HCT116 (cell line): ENCODE measurements at regions not wholly inside any gene's neighbourhood (a gene's known extent, or its start where the extent isn't known, plus 50 kb on each side); places are given as distances from the start of the nearest gene placed in this dataset.

Experiments
- CBX3 ChIP-seq: IDR thresholded peaks from 2 replicates; pipeline ENCODE4 v1.6.1; 2012; ENCODE audit warnings: low read depth
- CTCF ChIP-seq, 3 experiments: fragments of 200-600 bp in 1 of 3; sonication (generic) in 1 of 3; IDR thresholded peaks in 2 of 3; conservative IDR thresholded peaks in 1 of 3; 2 replicates each; pipeline ENCODE4 v1.5.1; 2012 to 2017; ENCODE audit warnings: low read depth in 2 of 3, low read length in 2 of 3, antibody characterized with exemption in 1 of 3, borderline replicate concordance in 1 of 3, control low read depth in 1 of 3, mild to moderate bottlenecking in 1 of 3, mixed read lengths in 1 of 3, mixed run types in 1 of 3, moderate library complexity in 1 of 3; ENCODE audit not compliant: insufficient read depth in 1 of 3
- EZH2 ChIP-seq: fragments of 200-600 bp; sonication (generic); IDR thresholded peaks from 2 replicates; pipeline ENCODE4 v1.6.1; 2017; ENCODE audit warnings: antibody characterized with exemption, mixed run types
- EZH2phosphoT487 ChIP-seq: fragments of 200-600 bp; IDR thresholded peaks from 2 replicates; pipeline ENCODE4 v1.6.1; 2018; ENCODE audit warnings: antibody characterized with exemption, borderline replicate concordance
- FOSL1 ChIP-seq: IDR thresholded peaks from 2 replicates; pipeline ENCODE4 v1.6.1; 2012; ENCODE audit warnings: low read depth
- POLR2A ChIP-seq: IDR thresholded peaks from 2 replicates; pipeline ENCODE4 v1.7.0; 2011; ENCODE audit warnings: borderline replicate concordance; ENCODE audit not compliant: insufficient read depth, insufficient read length; ENCODE audit errors: extremely low read depth
- POLR2AphosphoS5 ChIP-seq: IDR thresholded peaks from 2 replicates; pipeline ENCODE4 v1.6.1; 2011; ENCODE audit warnings: mild to moderate bottlenecking, low read depth, low read length, moderate library complexity
- YY1 ChIP-seq: IDR thresholded peaks from 2 replicates; pipeline ENCODE4 v1.6.1; 2011; ENCODE audit warnings: low read length, low read depth, moderate library complexity, mild to moderate bottlenecking; ENCODE audit not compliant: insufficient replicate concordance; ENCODE audit errors: extremely low read depth
- ZFX ChIP-seq: fragments of 450-650 bp; IDR thresholded peaks from 2 replicates; pipeline ENCODE4 v1.6.1; 2017
- TF ChIP-seq, protein P1 (sequence below): IDR thresholded peaks from 2 replicates; pipeline ENCODE4 v1.6.1; 2012

DNA sequence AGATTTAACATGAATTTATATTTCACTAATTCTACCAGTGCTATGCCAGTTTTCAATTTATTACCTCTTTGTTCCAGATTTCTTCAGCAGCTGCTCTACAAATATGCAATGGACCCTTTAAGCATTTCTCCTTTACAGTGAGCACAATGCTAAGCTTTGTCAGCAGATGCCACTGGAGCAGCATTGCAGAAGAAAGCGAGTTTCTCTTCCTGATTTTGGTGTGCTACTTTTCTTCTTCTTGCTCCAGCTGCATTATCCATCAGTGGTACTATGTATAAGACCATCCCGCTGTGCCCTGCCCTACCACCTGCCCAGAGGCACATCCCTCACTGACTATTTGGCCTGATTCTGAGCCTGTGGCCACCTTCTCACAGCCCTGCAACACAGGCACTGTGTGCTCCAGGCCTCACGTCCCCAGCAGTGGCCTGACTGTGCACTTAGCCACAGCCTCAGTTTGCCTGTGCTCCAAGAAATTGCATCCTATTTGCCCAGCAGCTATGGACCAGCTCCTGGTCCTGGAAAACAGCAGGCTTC lies 84.1 kb downstream of the TNFAIP3 start:
- TF ChIP-seq FOSL1: no peak
- TF ChIP-seq EZH2: no peak
- no peak for TF ChIP-seq POLR2AphosphoS5
- TF ChIP-seq EZH2phosphoT487: no peak
- TF ChIP-seq CBX3: no peak
- no peak for TF ChIP-seq ZFX
- TF ChIP-seq, protein P1, sequence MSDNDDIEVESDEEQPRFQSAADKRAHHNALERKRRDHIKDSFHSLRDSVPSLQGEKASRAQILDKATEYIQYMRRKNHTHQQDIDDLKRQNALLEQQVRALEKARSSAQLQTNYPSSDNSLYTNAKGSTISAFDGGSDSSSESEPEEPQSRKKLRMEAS: no peak
- TF ChIP-seq CTCF (IDR thresholded peaks at IDR 0.05 in 2 of 3, conservative IDR thresholded peaks at IDR 0.05 in 1 of 3; ENCODE audit: borderline replicate concordance in 1 of 3, insufficient read depth in 1 of 3, low read depth in 2 of 3, low read length in 2 of 3): no peak
- no peak for TF ChIP-seq POLR2A
- TF ChIP-seq YY1: no peak
